Body of pancreas (tissue), 4 donors: ENCODE measurements at regions not wholly inside any gene's neighbourhood (a gene's known extent, or its start where the extent isn't known, plus 50 kb on each side); places are given as distances from the start of the nearest gene placed in this dataset.

Experiments
- ATAC-seq: fragments of 150-250 bp; one replicate; pipeline ENCODE4 v1.9.1; 2016
- DNase-seq, 4 donors: peaks; one replicate each; pipeline ENCODE4 v3.0.0-alpha.2; 2019
- H3K27ac ChIP-seq, 4 donors: fragments of 200-600 bp; sonication (generic); 1 replicate in 3 of 4; 2 replicates in 1 of 4; pipeline versions ENCODE4 v1.5.1 to v1.6.1; 2016 to 2019; ENCODE audit warnings: mild to moderate bottlenecking in 1 of 4, mixed read lengths in 1 of 4, moderate library complexity in 1 of 4
- H3K27me3 ChIP-seq, 2 donors: fragments of 200-600 bp; sonication (generic); one replicate each; pipeline ENCODE4 v1.6.0; 2016; ENCODE audit warnings: mild to moderate bottlenecking in 1 of 2
- H3K36me3 ChIP-seq, 2 donors: fragments of 200-600 bp; sonication (generic); replicated peaks in 1 of 2; 2 replicates each; pipeline ENCODE4 v1.5.1; 2016; ENCODE audit warnings: low read depth in 2 of 2; ENCODE audit not compliant: insufficient read depth in 1 of 2
- H3K4me1 ChIP-seq: fragments of 200-600 bp; sonication (generic); one replicate; pipeline ENCODE4 v1.6.0; 2016
- H3K4me3 ChIP-seq, 2 donors: fragments of 200-600 bp; sonication (generic); 1 replicate in 1 of 2; 2 replicates in 1 of 2; pipeline ENCODE4 v1.5.1; 2016 to 2019
- H3K9me3 ChIP-seq, 3 donors: fragments of 200-600 bp; sonication (generic); 1 replicate in 2 of 3; 2 replicates in 1 of 3; pipeline ENCODE4 v1.5.1; 2016
- CTCF ChIP-seq, 7 experiments: fragments of 450-650 bp in 4 of 7; fragments of 200-600 bp in 3 of 7; sonication (generic) in 3 of 7; IDR thresholded peaks; one replicate each; pipeline ENCODE4 v1.5.1; 2016 to 2019; ENCODE audit warnings: antibody characterized with exemption in 7 of 7
- POLR2A ChIP-seq, 3 donors: fragments of 450-650 bp; IDR thresholded peaks; one replicate each; pipeline ENCODE4 v1.6.1; 2016; ENCODE audit warnings: antibody characterized with exemption in 3 of 3, mild to moderate bottlenecking in 2 of 3
- WGBS, 2 donors: methylation state at CpG; one replicate each; pipeline ENCODE4 v1.1.5; 2017; 5-methylcytosine and 5-hydroxymethylcytosine counted together
- intact Hi-C: fragments of 100-400 bp; cut with DNase I; formaldehyde crosslinking; loops from one replicate; pipeline ENCODE4 v1.15.1; 2023

- intact Hi-C loops, result no loop called here
- DNase-seq (no peak), ATAC-seq (no peak)
- Histone ChIP-seq H3K4me1 (peaks cover 21% of the 10 kb centered on the region), H3K27ac (no peak overlapping the region), H3K27me3 (no peaks in the 10 kb centered on the region), H3K9me3 (no peaks in the 10 kb centered on the region), H3K36me3 (no peaks in the 10 kb centered on the region), H3K4me3 (no peak overlapping the region)
- TF ChIP-seq CTCF (IDR thresholded peaks at IDR 0.05) (no peak), POLR2A (IDR thresholded peaks at IDR 0.05) (no peak)
These were observed 64.6 kb downstream of the RPL27A start for GRCh38 chr11:8747173-8747572.

GRCh38 chr11:8748317-8748716, 65.7 kb downstream of the RPL27A start:
- Histone ChIP-seq H3K27me3 (no peaks in the 10 kb centered on the region), H3K36me3 (no peaks in the 10 kb centered on the region), H3K4me3 (no peak overlapping the region), H3K9me3 (no peaks in the 10 kb centered on the region), H3K4me1 (peaks cover 21% of the 10 kb centered on the region), H3K27ac (no peak overlapping the region)
- intact Hi-C loops, result no loop called here
- TF ChIP-seq POLR2A (IDR thresholded peaks at IDR 0.05) (no peak), CTCF (IDR thresholded peaks at IDR 0.05) (no peak)
- ATAC-seq (no peak), DNase-seq (no peak)
- 89 to 98% methylated on average over 2 of the region's 2 CpGs for WGBS, 2 donors

GRCh38 chr11:8749202-8749601, 66.6 kb downstream of the RPL27A start:
- H3K4me1 ChIP-seq, result peaks cover 21% of the 10 kb centered on the region

GRCh38 chr11:8754241-8754640, 71.6 kb downstream of the RPL27A start:
- intact Hi-C loops, result no loop called here
- 86 to 89% methylated on average over 1 of the region's 1 CpG for WGBS, 2 donors
- H3K27ac ChIP-seq, result no peak overlapping the region
- no peak for ATAC-seq
- H3K9me3 ChIP-seq, result no peaks in the 10 kb centered on the region
- H3K36me3 ChIP-seq, result no peaks in the 10 kb centered on the region
- no peak overlapping the region for H3K4me3 ChIP-seq
- no peak for TF ChIP-seq POLR2A (IDR thresholded peaks at IDR 0.05)
- TF ChIP-seq CTCF (IDR thresholded peaks at IDR 0.05), result peak in 1 of 7 experiments; percentile 12
- DNase-seq, result no peak
- H3K4me1 ChIP-seq, result peaks cover 47% of the 10 kb centered on the region
- H3K27me3 ChIP-seq, result no peaks in the 10 kb centered on the region

More at GRCh38 chr11:8749202-8749601, 66.6 kb downstream of the RPL27A start:
- Histone ChIP-seq H3K4me3 (no peak overlapping the region), H3K36me3 (no peaks in the 10 kb centered on the region), H3K27ac (no peak overlapping the region), H3K9me3 (no peaks in the 10 kb centered on the region), H3K27me3 (no peaks in the 10 kb centered on the region)
- ATAC-seq (no peak), DNase-seq (no peak)
- TF ChIP-seq CTCF (IDR thresholded peaks at IDR 0.05) (no peak), POLR2A (IDR thresholded peaks at IDR 0.05) (no peak)
- intact Hi-C loops, result no loop called here
- WGBS, 2 donors, result 73 to 76% methylated on average over 2 of the region's 2 CpGs

- no peaks in the 10 kb centered on the region for H3K27me3 ChIP-seq
- peaks cover 55% of the 10 kb centered on the region for H3K4me1 ChIP-seq
- peak; percentile 61 for ATAC-seq
- H3K36me3 ChIP-seq, result no peaks in the 10 kb centered on the region
- H3K27ac ChIP-seq, result peak overlapping the region; percentile 46 to 72 (median 57)
- H3K4me3 ChIP-seq, result no peak overlapping the region
- TF ChIP-seq POLR2A (IDR thresholded peaks at IDR 0.05), result no peak
- TF ChIP-seq CTCF (IDR thresholded peaks at IDR 0.05), result peak in 1 of 7 experiments; percentile 22
- 38 to 67% methylated on average over 1 of the region's 1 CpG for WGBS, 2 donors
- peak; percentile 30 to 65 (median 48) for DNase-seq
- intact Hi-C loops, result no loop called here
- no peaks in the 10 kb centered on the region for H3K9me3 ChIP-seq
These were observed 73.6 kb downstream of the RPL27A start for GRCh38 chr11:8756201-8756600.
